DOHH2 (cell line): ENCODE measurements at regions not wholly inside any gene's neighbourhood (a gene's known extent, or its start where the extent isn't known, plus 50 kb on each side); places are given as distances from the start of the nearest gene placed in this dataset.

ENCODE experiments used
- H3F3A ChIP-seq: fragments of 200-600 bp; sonication (generic), shearing (Covaris generic); 2 replicates; pipeline ENCODE4 v1.6.0; 2016; ENCODE audit warnings: antibody characterized with exemption, mild to moderate bottlenecking; ENCODE audit not compliant: control insufficient read depth, insufficient read depth
- H3K27ac ChIP-seq: fragments of 200-600 bp; sonication (generic); 2 replicates; pipeline ENCODE4 v1.5.1; 2014; ENCODE audit warnings: low read depth, mild to moderate bottlenecking, low read length, moderate library complexity
- H3K27me3 ChIP-seq: fragments of 200-600 bp; sonication (generic); 2 replicates; pipeline ENCODE4 v1.6.1; 2014; ENCODE audit warnings: mild to moderate bottlenecking, low read length, mixed read lengths; ENCODE audit not compliant: control insufficient read depth
- H3K36me3 ChIP-seq: fragments of 200-600 bp; sonication (generic); 2 replicates; pipeline ENCODE4 v1.6.1; 2014; ENCODE audit warnings: mild to moderate bottlenecking, low read length, moderate library complexity, mixed read lengths; ENCODE audit not compliant: control insufficient read depth
- H3K4me1 ChIP-seq: fragments of 200-600 bp; sonication (generic); 2 replicates; pipeline ENCODE4 v1.6.1; 2014; ENCODE audit warnings: mild to moderate bottlenecking, low read length, mixed read lengths; ENCODE audit not compliant: control insufficient read depth
- H3K4me2 ChIP-seq: fragments of 200-600 bp; sonication (generic); 2 replicates; pipeline ENCODE4 v1.6.0; 2014; ENCODE audit warnings: mild to moderate bottlenecking, low read length, moderate library complexity
- H3K4me3 ChIP-seq: fragments of 200-600 bp; sonication (generic); 2 replicates; pipeline ENCODE4 v1.5.1; 2014; ENCODE audit warnings: mild to moderate bottlenecking, low read length, mixed read lengths
- H3K79me2 ChIP-seq: fragments of 200-600 bp; sonication (generic); 2 replicates; pipeline ENCODE4 v1.6.1; 2014; ENCODE audit warnings: mild to moderate bottlenecking, low read length, mixed read lengths; ENCODE audit not compliant: control insufficient read depth
- H3K9me2 ChIP-seq: fragments of 200-600 bp; sonication (generic); replicated peaks from 2 replicates; pipeline ENCODE4 v1.6.1; 2014; ENCODE audit warnings: mild to moderate bottlenecking, low read length, mixed read lengths; ENCODE audit not compliant: control insufficient read depth
- H3K9me3 ChIP-seq: fragments of 200-600 bp; sonication (generic); 2 replicates; pipeline ENCODE4 v1.6.1; 2014; ENCODE audit warnings: antibody characterized with exemption, low read length, mixed read lengths; ENCODE audit not compliant: control insufficient read depth, insufficient read depth
- H4K20me1 ChIP-seq: fragments of 200-600 bp; sonication (generic); 2 replicates; pipeline ENCODE4 v1.6.0; 2014; ENCODE audit warnings: low read depth, mild to moderate bottlenecking, antibody characterized with exemption, low read length, moderate library complexity; ENCODE audit not compliant: control insufficient read depth, insufficient read depth
- EZH2phosphoT487 ChIP-seq: fragments of 200-600 bp; sonication (generic); IDR thresholded peaks from 2 replicates; pipeline ENCODE4 v1.6.1; 2017; ENCODE audit warnings: borderline replicate concordance, mild to moderate bottlenecking, antibody characterized with exemption, low read length, moderate library complexity, mixed read lengths
- TF ChIP-seq, protein P1 (sequence below): fragments of 200-600 bp; sonication (generic); IDR thresholded peaks from one replicate; pipeline ENCODE4 v1.5.1; 2014; ENCODE audit warnings: antibody characterized with exemption, mild to moderate bottlenecking, low read depth, low read length; ENCODE audit not compliant: poor library complexity, severe bottlenecking

DNA sequence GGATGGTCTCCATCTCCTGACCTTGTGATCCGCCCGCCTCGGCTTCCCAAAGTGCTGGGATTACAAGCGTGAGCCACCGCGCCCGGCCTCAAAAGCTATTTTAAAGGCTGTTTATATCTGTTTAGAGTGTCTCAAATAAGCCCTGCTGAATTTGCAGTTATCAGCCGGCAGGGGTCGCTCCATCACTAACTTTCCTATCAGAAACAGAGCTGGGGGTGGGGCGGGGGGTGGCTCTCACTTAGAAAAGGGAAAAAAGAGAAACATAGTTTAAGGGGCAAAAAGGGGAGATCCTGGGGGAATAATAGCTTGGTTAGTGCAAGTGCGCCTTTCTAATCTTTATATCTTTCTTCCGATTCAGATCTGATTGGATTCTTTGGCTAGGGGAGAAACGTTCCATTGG lies 450.7 kb downstream of the UBE2NL start:
- H3K4me3 ChIP-seq, result no peak overlapping the region
- no peaks in the 10 kb centered on the region for H3K4me1 ChIP-seq
- no peaks in the 10 kb centered on the region for H3K9me2 ChIP-seq
- no peak for TF ChIP-seq EZH2phosphoT487
- TF ChIP-seq, protein P1, sequence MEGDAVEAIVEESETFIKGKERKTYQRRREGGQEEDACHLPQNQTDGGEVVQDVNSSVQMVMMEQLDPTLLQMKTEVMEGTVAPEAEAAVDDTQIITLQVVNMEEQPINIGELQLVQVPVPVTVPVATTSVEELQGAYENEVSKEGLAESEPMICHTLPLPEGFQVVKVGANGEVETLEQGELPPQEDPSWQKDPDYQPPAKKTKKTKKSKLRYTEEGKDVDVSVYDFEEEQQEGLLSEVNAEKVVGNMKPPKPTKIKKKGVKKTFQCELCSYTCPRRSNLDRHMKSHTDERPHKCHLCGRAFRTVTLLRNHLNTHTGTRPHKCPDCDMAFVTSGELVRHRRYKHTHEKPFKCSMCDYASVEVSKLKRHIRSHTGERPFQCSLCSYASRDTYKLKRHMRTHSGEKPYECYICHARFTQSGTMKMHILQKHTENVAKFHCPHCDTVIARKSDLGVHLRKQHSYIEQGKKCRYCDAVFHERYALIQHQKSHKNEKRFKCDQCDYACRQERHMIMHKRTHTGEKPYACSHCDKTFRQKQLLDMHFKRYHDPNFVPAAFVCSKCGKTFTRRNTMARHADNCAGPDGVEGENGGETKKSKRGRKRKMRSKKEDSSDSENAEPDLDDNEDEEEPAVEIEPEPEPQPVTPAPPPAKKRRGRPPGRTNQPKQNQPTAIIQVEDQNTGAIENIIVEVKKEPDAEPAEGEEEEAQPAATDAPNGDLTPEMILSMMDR, result no peak
- no peaks in the 10 kb centered on the region for H3K27me3 ChIP-seq
- no peaks in the 10 kb centered on the region for H3K79me2 ChIP-seq
- H4K20me1 ChIP-seq, result no peaks in the 10 kb centered on the region
- no peaks in the 10 kb centered on the region for H3F3A ChIP-seq
- no peak overlapping the region for H3K27ac ChIP-seq
- no peaks in the 10 kb centered on the region for H3K36me3 ChIP-seq
- H3K4me2 ChIP-seq, result no peak overlapping the region
- H3K9me3 ChIP-seq, result no peaks in the 10 kb centered on the region

DNA sequence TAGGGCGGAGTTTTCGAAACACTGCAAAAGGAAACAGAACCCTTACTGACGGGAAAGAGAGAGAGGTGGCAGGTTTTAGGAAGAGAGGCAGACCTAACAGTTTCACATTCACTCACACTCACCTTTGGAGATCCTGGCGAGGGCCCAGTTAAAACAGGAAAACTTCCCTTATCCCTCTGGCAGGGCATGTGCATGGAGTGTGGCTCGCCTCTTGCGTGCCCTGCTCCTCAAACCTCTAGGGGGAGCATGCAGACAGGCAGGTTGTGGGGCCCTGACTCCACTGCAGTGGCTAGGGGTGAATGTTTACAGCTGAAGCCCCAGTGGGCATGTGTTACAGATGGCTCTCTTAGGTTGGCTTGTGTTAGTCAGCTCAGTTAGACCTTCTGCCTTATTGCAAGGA lies 451.5 kb downstream of the UBE2NL start:
- no peaks in the 10 kb centered on the region for H3K27me3 ChIP-seq
- no peaks in the 10 kb centered on the region for H4K20me1 ChIP-seq
- TF ChIP-seq, protein P1, result no peak
- TF ChIP-seq EZH2phosphoT487, result no peak
- no peaks in the 10 kb centered on the region for H3K9me2 ChIP-seq
- no peak overlapping the region for H3K4me2 ChIP-seq
- no peaks in the 10 kb centered on the region for H3K79me2 ChIP-seq
- no peaks in the 10 kb centered on the region for H3K9me3 ChIP-seq
- H3F3A ChIP-seq, result no peaks in the 10 kb centered on the region
- no peak overlapping the region for H3K4me3 ChIP-seq
- H3K36me3 ChIP-seq, result no peaks in the 10 kb centered on the region
- H3K4me1 ChIP-seq, result no peaks in the 10 kb centered on the region
- H3K27ac ChIP-seq, result no peak overlapping the region

DNA sequence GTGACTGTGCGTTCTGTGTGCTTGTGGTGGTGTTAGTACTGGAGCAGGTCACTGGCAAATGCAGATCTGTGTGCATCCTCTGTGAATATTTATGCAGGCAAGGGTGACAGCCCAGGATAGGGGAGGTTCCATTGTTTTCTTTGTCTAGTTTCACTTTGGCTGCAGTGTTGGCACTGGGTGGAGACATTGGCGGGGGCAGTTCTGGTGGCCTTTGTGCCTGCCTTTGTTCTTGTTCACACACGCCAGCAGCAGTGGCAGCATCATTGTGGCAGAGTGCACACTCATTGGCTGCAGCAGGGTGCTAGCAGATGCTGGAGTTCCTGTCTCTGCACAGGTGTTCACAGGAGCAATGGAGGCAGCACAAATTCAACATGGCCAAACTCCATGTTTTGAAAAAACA lies 495.3 kb downstream of the UBE2NL start:
- H4K20me1 ChIP-seq, result no peaks in the 10 kb centered on the region
- no peak overlapping the region for H3K4me3 ChIP-seq
- no peaks in the 10 kb centered on the region for H3K9me3 ChIP-seq
- H3K4me2 ChIP-seq, result no peak overlapping the region
- H3K27me3 ChIP-seq, result no peaks in the 10 kb centered on the region
- H3F3A ChIP-seq, result no peaks in the 10 kb centered on the region
- H3K4me1 ChIP-seq, result no peaks in the 10 kb centered on the region
- no peaks in the 10 kb centered on the region for H3K9me2 ChIP-seq
- no peak overlapping the region for H3K27ac ChIP-seq
- no peaks in the 10 kb centered on the region for H3K36me3 ChIP-seq
- TF ChIP-seq EZH2phosphoT487, result no peak
- TF ChIP-seq, protein P1, result no peak
- no peaks in the 10 kb centered on the region for H3K79me2 ChIP-seq

DNA sequence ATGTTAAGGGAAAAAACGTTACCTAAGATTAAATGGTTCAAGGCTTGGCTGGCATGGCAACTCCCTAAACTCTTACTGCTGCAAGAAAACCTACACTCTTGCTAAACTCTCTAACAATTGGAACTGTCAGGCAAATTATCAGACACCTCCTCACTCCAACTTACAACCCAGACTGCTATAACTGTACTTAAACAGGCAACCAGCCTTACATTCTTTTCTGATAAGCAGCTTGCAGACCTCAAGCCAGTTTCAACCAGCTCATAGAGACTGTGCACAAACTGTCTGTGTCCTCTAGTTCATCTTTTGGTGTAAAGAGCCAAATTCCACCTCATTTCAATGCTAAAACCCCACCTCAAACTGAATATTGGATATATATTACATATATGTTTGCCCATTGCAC lies 504.9 kb downstream of the UBE2NL start:
- no peak overlapping the region for H3K4me3 ChIP-seq
- no peak overlapping the region for H3K27ac ChIP-seq
- no peak for TF ChIP-seq EZH2phosphoT487
- TF ChIP-seq, protein P1, result no peak
- H3K4me2 ChIP-seq, result no peak overlapping the region
- no peaks in the 10 kb centered on the region for H3K9me3 ChIP-seq
- no peaks in the 10 kb centered on the region for H4K20me1 ChIP-seq
- H3K9me2 ChIP-seq, result no peaks in the 10 kb centered on the region
- no peaks in the 10 kb centered on the region for H3F3A ChIP-seq
- H3K4me1 ChIP-seq, result no peaks in the 10 kb centered on the region
- no peaks in the 10 kb centered on the region for H3K27me3 ChIP-seq
- H3K79me2 ChIP-seq, result no peaks in the 10 kb centered on the region
- H3K36me3 ChIP-seq, result no peaks in the 10 kb centered on the region
